D721Med (cell line): ENCODE measurements at regions not wholly inside any gene's neighbourhood (a gene's known extent, or its start where the extent isn't known, plus 50 kb on each side); places are given as distances from the start of the nearest gene placed in this dataset.
A peak's percentile ranks its signal among the peaks of the same experiment; 100 is the strongest.

Experiments used
- DNase-seq: peaks from one replicate; pipeline ENCODE4 v3.0.0; 2011; ENCODE audit warnings: low spot score; ENCODE audit not compliant: insufficient read length
- FAIRE-seq: peaks from 2 replicates; lab custom pipeline; 2011; peaks lifted over from hg19 to GRCh38; lab: Jason Lieb, UNC
- CTCF ChIP-seq: IDR thresholded peaks from 2 replicates; pipeline ENCODE4 v1.5.1; 2012; ENCODE audit warnings: mild to moderate bottlenecking, control low read depth; ENCODE audit not compliant: insufficient read depth; ENCODE audit errors: missing control alignments

- no peak for TF ChIP-seq CTCF
- no peak for DNase-seq
- FAIRE-seq = no peak
These were observed 167.5 kb downstream of the CD83 start for GRCh38 chr6:14284969-14285590.

GRCh38 chr6:14286144-14286543 is 168.6 kb downstream of the CD83 start:
- TF ChIP-seq CTCF = no peak
- FAIRE-seq = no peak
- no peak for DNase-seq

- no peak for TF ChIP-seq CTCF
- peak; percentile 96 for FAIRE-seq
These were observed 169.3 kb downstream of the CD83 start for GRCh38 chr6:14286634-14287428.

GRCh38 chr6:14287707-14288106 is 170.1 kb downstream of the CD83 start:
- TF ChIP-seq CTCF = no peak
- no peak for DNase-seq
- FAIRE-seq = no peak

More at GRCh38 chr6:14286634-14287428, 169.3 kb downstream of the CD83 start:
- no peak for DNase-seq

GRCh38 chr6:14288910-14289309 is 171.3 kb downstream of the CD83 start:
- no peak for FAIRE-seq
- TF ChIP-seq CTCF = no peak
- no peak for DNase-seq

- DNase-seq (no peak), FAIRE-seq (no peak)
- no peak for TF ChIP-seq CTCF
These were observed 172.6 kb downstream of the CD83 start for GRCh38 chr6:14290041-14290771.
